ENCODE measurements at regions not wholly inside any gene's neighbourhood (a gene's known extent, or its start where the extent isn't known, plus 50 kb on each side); places are given as distances from the start of the nearest gene placed in this dataset.

- TF ChIP-seq SIX1 (CRISPR knock-in tag; IDR thresholded peaks at IDR 0.05; ENCODE audit: borderline replicate concordance) = no peak
- TF ChIP-seq, protein P1, sequence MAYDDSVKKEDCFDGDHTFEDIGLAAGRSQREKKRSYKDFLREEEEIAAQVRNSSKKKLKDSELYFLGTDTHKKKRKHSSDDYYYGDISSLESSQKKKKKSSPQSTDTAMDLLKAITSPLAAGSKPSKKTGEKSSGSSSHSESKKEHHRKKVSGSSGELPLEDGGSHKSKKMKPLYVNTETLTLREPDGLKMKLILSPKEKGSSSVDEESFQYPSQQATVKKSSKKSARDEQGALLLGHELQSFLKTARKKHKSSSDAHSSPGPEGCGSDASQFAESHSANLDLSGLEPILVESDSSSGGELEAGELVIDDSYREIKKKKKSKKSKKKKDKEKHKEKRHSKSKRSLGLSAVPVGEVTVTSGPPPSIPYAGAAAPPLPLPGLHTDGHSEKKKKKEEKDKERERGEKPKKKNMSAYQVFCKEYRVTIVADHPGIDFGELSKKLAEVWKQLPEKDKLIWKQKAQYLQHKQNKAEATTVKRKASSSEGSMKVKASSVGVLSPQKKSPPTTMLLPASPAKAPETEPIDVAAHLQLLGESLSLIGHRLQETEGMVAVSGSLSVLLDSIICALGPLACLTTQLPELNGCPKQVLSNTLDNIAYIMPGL (CRISPR knock-in tag; IDR thresholded peaks at IDR 0.05; ENCODE audit: borderline replicate concordance in 1 of 2, low read depth in 1 of 2) = no peak
- no peak for TF ChIP-seq ETS1 (CRISPR knock-in tag; IDR thresholded peaks at IDR 0.05)
- no peak for TF ChIP-seq POLR2A (IDR thresholded peaks at IDR 0.05; ENCODE audit: insufficient read depth in 1 of 2, low read depth in 2 of 2, low read length in 2 of 2)
- no peak for TF ChIP-seq SP2 (CRISPR knock-in tag; IDR thresholded peaks at IDR 0.05)
- no peak for TF ChIP-seq DMTF1 (CRISPR knock-in tag; IDR thresholded peaks at IDR 0.05)
- TF ChIP-seq, protein P2, sequence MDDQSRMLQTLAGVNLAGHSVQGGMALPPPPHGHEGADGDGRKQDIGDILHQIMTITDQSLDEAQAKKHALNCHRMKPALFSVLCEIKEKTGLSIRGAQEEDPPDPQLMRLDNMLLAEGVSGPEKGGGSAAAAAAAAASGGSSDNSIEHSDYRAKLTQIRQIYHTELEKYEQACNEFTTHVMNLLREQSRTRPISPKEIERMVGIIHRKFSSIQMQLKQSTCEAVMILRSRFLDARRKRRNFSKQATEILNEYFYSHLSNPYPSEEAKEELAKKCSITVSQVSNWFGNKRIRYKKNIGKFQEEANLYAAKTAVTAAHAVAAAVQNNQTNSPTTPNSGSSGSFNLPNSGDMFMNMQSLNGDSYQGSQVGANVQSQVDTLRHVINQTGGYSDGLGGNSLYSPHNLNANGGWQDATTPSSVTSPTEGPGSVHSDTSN (CRISPR knock-in tag; IDR thresholded peaks at IDR 0.05; ENCODE audit: borderline replicate concordance) = no peak
These were observed 453.4 kb downstream of the TLE4 start for GRCh38 chr9:80025131-80025530.
